Mesenchymal stem cell (in vitro differentiated cells and primary cell): ENCODE measurements at regions not wholly inside any gene's neighbourhood (a gene's known extent, or its start where the extent isn't known, plus 50 kb on each side); places are given as distances from the start of the nearest gene placed in this dataset.
A peak's percentile ranks its signal among the peaks of the same experiment; 100 is the strongest.

Source experiments
- DNase-seq: peaks from one replicate; pipeline ENCODE4 v3.0.0-alpha.2; 2013
- H2AFZ ChIP-seq: one replicate; pipeline ENCODE4 v1.6.1; 2013; ENCODE audit warnings: low read depth, mild to moderate bottlenecking, control low read depth, inconsistent platforms, low read length, moderate library complexity
- H2AK5ac ChIP-seq: 2 replicates; pipeline ENCODE4 v1.6.1; 2013; ENCODE audit warnings: low read length, moderate library complexity, mild to moderate bottlenecking, inconsistent platforms; ENCODE audit not compliant: severe bottlenecking
- H2BK120ac ChIP-seq: one replicate; pipeline ENCODE4 v1.6.1; 2013; ENCODE audit warnings: low read depth, mild to moderate bottlenecking, inconsistent platforms, low read length, moderate library complexity
- H2BK12ac ChIP-seq, 2 experiments: one replicate each; pipeline ENCODE4 v1.6.1; 2013; ENCODE audit warnings: inconsistent platforms in 2 of 2, low read length in 2 of 2, mild to moderate bottlenecking in 2 of 2, moderate library complexity in 2 of 2, control low read depth in 1 of 2
- H2BK15ac ChIP-seq: one replicate; pipeline ENCODE4 v1.6.1; 2013; ENCODE audit warnings: mild to moderate bottlenecking, low read depth, inconsistent platforms; ENCODE audit not compliant: poor library complexity, severe bottlenecking
- H2BK5ac ChIP-seq: 2 replicates; pipeline ENCODE4 v1.6.1; 2013; ENCODE audit warnings: low read depth, mild to moderate bottlenecking, low read length, control low read depth, inconsistent platforms; ENCODE audit not compliant: poor library complexity, severe bottlenecking
- H3K14ac ChIP-seq, 2 experiments: one replicate each; pipeline ENCODE4 v1.6.1; 2013; ENCODE audit warnings: inconsistent platforms in 2 of 2, low read length in 2 of 2, control low read depth in 1 of 2, mild to moderate bottlenecking in 1 of 2, moderate library complexity in 1 of 2
- H3K18ac ChIP-seq, 2 experiments: one replicate each; pipeline ENCODE4 v1.6.1; 2013; ENCODE audit warnings: inconsistent platforms in 2 of 2, low read length in 2 of 2, control low read depth in 1 of 2, low read depth in 1 of 2, mild to moderate bottlenecking in 1 of 2
- H3K23ac ChIP-seq, 2 experiments: one replicate each; pipeline ENCODE4 v1.6.1; 2013; ENCODE audit warnings: inconsistent platforms in 2 of 2, low read length in 2 of 2, mild to moderate bottlenecking in 2 of 2, moderate library complexity in 2 of 2, control low read depth in 1 of 2
- H3K27ac ChIP-seq: 2 replicates; pipeline ENCODE4 v1.5.1; 2013; ENCODE audit warnings: mild to moderate bottlenecking, moderate library complexity, low read length, control low read depth, inconsistent platforms; ENCODE audit not compliant: poor library complexity, severe bottlenecking
- H3K27me3 ChIP-seq, 2 experiments: 2 replicates each; pipeline versions ENCODE4 v1.6.1 to v1.7.0; 2013; ENCODE audit warnings: low read length in 2 of 2, mild to moderate bottlenecking in 2 of 2, moderate library complexity in 2 of 2, control low read depth in 1 of 2, inconsistent platforms in 1 of 2; ENCODE audit not compliant: control insufficient read depth in 1 of 2, insufficient read depth in 1 of 2
- H3K36me3 ChIP-seq, 2 experiments: 2 replicates each; pipeline versions ENCODE4 v1.6.1 to v1.7.0; 2013; ENCODE audit warnings: low read length in 2 of 2, control low read depth in 1 of 2, inconsistent platforms in 1 of 2, low read depth in 1 of 2, mild to moderate bottlenecking in 1 of 2; ENCODE audit not compliant: insufficient read depth in 2 of 2, control insufficient read depth in 1 of 2
- H3K4ac ChIP-seq, 2 experiments: one replicate each; pipeline ENCODE4 v1.6.1; 2013; ENCODE audit warnings: inconsistent platforms in 2 of 2, low read length in 2 of 2, mild to moderate bottlenecking in 2 of 2, moderate library complexity in 2 of 2, control low read depth in 1 of 2, low read depth in 1 of 2
- H3K4me1 ChIP-seq: 2 replicates; pipeline ENCODE4 v1.6.1; 2013; ENCODE audit warnings: low read depth, low read length, control low read depth; ENCODE audit not compliant: control insufficient read depth, insufficient read depth
- H3K4me2 ChIP-seq: 2 replicates; pipeline ENCODE4 v1.6.1; 2013; ENCODE audit warnings: low read length, mild to moderate bottlenecking, inconsistent platforms; ENCODE audit not compliant: poor library complexity, severe bottlenecking
- H3K4me3 ChIP-seq, 2 experiments: 2 replicates each; pipeline versions ENCODE4 v1.5.1 to v1.7.0; 2013; ENCODE audit warnings: low read length in 2 of 2, mild to moderate bottlenecking in 2 of 2, control low read depth in 1 of 2, low read depth in 1 of 2; ENCODE audit not compliant: insufficient read depth in 1 of 2
- H3K79me1 ChIP-seq: replicated peaks from 2 replicates; pipeline ENCODE4 v1.6.1; 2013; ENCODE audit warnings: mild to moderate bottlenecking, control low read depth, low read length, inconsistent platforms; ENCODE audit not compliant: poor library complexity, severe bottlenecking
- H3K9ac ChIP-seq: 2 replicates; pipeline ENCODE4 v1.7.0; 2013; ENCODE audit warnings: mild to moderate bottlenecking, low read length, moderate library complexity
- H3K9me3 ChIP-seq: 2 replicates; pipeline ENCODE4 v1.7.0; 2013; ENCODE audit warnings: mild to moderate bottlenecking, low read length; ENCODE audit not compliant: control insufficient read depth
- H4K8ac ChIP-seq: one replicate; pipeline ENCODE4 v1.6.1; 2013; ENCODE audit warnings: inconsistent platforms, mild to moderate bottlenecking, low read length, moderate library complexity
- H4K91ac ChIP-seq: one replicate; pipeline ENCODE4 v1.6.1; 2013; ENCODE audit warnings: mild to moderate bottlenecking, low read length, inconsistent platforms
- WGBS: methylation state at CpG from one replicate; pipeline ENCODE4 v1.1.7; 2013; ENCODE audit warnings: mixed read lengths; 5-methylcytosine and 5-hydroxymethylcytosine counted together

DNA sequence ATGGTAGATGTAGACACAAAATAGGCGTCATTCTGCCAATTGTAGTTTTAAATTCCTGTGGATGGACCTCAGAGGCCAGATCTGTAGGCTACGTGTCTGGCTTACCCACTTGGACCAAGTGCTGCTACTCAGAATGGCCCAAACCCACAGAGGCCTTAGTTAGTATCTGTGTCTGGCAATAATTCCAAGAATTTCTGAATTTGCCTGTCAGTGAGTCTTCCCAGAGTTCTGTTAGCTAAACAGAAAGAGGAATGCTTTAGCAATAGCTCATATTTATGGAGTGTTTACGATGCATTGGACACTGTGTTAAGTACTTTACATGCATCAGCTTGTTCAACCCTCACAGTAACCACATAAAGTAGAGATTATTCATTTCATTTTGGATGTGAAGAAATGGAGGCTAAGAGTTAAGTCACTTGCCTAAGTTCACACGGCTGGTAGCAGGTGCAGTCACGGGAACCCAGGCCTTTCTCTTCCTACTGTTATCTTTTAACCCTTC lies 231.8 kb downstream of the PTEN start:
- DNase-seq: peak; percentile 93
- no peak overlapping the region for H3K14ac ChIP-seq
- WGBS: 39% methylated on average over 4 of the region's 5 CpGs

DNA sequence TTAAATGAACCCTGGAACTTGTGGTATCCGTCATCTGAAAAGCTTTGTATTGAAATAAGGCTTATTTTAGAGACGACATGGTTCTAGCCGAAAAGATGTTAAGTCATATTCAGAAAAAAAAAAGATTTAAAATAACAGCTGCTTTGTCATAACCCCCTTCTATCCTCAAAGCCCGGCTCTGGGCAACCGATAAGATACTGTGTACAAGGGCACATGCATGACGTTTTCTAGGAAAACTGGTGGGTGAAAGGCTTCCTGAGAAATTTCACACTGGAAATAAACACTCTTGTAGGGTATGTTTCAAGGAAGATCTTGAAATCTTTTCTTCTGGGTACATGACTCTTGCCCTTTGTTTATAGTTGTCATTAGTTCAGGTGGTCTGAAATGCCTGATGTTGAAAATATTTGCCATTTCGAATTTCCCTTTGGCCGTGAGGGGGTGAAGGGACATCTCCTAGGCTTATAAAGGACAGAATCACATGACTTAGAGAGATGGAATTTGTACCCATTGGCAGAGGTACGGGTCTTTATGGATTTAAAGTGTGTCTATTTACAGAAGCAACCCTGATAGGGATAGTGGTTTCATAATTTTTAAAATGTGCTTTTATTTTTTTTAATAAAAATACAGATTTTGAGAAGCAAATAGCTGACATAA lies 232.5 kb downstream of the PTEN start:
- Histone ChIP-seq H2AK5ac (no peak overlapping the region), H2BK12ac (no peak overlapping the region), H3K14ac (no peak overlapping the region), H2BK15ac (no peak overlapping the region), H4K8ac (no peak overlapping the region), H3K4ac (no peak overlapping the region), H3K18ac (no peak overlapping the region), H3K36me3 (no peaks in the 10 kb centered on the region), H3K27ac (no peak overlapping the region), H3K4me3 (no peak overlapping the region), H3K79me1 (no peaks in the 10 kb centered on the region), H3K27me3 (no peaks in the 10 kb centered on the region), H3K4me1 (no peaks in the 10 kb centered on the region), H2BK5ac (no peak overlapping the region), H3K9ac (no peak overlapping the region), H3K9me3 (no peaks in the 10 kb centered on the region), H2BK120ac (no peak overlapping the region), H3K4me2 (no peak overlapping the region), H3K23ac (no peak overlapping the region), H2AFZ (no peak overlapping the region), H4K91ac (no peak overlapping the region)
- no peak for DNase-seq
- 82% methylated on average over 8 of the region's 9 CpGs for WGBS

More for the DNA sequence above, 231.8 kb downstream of the PTEN start:
- Histone ChIP-seq H2AK5ac (no peak overlapping the region), H3K23ac (no peak overlapping the region), H3K18ac (no peak overlapping the region), H2BK15ac (no peak overlapping the region), H3K36me3 (no peaks in the 10 kb centered on the region), H2BK5ac (no peak overlapping the region), H2BK120ac (no peak overlapping the region), H4K91ac (no peak overlapping the region), H3K79me1 (no peaks in the 10 kb centered on the region), H3K4ac (no peak overlapping the region), H3K27me3 (no peaks in the 10 kb centered on the region), H3K4me2 (no peak overlapping the region), H3K9ac (no peak overlapping the region), H3K9me3 (no peaks in the 10 kb centered on the region), H2BK12ac (no peak overlapping the region), H2AFZ (no peak overlapping the region), H3K4me3 (no peak overlapping the region), H4K8ac (no peak overlapping the region), H3K4me1 (no peaks in the 10 kb centered on the region), H3K27ac (no peak overlapping the region)

DNA sequence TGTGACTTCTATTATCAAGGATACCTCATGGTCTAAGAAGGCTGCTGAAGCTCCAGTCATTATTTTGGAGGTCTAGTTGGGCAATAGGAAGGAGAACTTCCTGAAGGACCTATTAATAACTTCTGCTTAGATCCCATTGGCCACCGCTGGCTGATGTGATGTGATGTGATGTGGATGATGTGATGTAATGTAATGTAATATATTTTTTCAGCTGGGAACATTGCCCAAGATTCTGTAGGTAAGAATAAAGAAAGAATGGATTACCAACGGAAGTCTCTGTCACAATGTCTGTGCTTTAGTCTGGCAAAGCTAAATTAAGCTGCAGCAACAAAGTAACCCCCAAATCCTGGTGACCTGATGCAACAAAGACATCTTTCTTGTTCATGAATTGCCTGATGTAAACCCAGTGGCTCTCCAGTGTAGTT lies 233.7 kb downstream of the PTEN start:
- Histone ChIP-seq H2BK15ac (no peak overlapping the region), H3K9ac (no peak overlapping the region), H2BK12ac (no peak overlapping the region), H3K18ac (peak overlapping the region in 1 of 2 experiments; percentile 40), H4K8ac (no peak overlapping the region), H2AFZ (no peak overlapping the region), H2AK5ac (no peak overlapping the region), H3K4me2 (no peak overlapping the region), H3K27me3 (no peaks in the 10 kb centered on the region), H2BK5ac (no peak overlapping the region), H3K4ac (no peak overlapping the region), H2BK120ac (no peak overlapping the region), H3K27ac (no peak overlapping the region), H3K9me3 (no peaks in the 10 kb centered on the region), H3K14ac (peak overlapping the region in 1 of 2 experiments; percentile 41), H4K91ac (no peak overlapping the region), H3K23ac (no peak overlapping the region), H3K79me1 (no peaks in the 10 kb centered on the region), H3K36me3 (no peaks in the 10 kb centered on the region), H3K4me3 (no peak overlapping the region), H3K4me1 (no peaks in the 10 kb centered on the region)
- 98% methylated on average over 2 of the region's 2 CpGs for WGBS
- DNase-seq: no peak

DNA sequence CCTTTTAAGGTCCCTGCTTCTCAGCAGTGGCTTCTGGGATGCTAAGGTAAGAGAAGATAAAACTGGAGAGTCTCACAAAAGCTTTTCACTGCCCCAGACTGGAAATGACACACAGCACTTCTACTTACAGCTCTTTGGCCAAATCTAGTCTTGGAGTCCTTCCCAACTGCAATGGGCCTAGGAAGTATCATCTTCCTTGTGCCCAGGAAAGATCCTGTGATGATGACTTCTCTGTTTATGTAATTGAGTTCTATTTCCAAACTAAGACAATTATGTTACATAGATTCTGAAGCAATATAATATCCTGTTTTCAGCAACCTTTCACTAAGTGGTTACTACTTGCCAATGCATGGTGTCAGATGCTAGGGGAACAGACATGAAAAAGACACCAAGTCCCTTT lies 234.1 kb downstream of the PTEN start:
- no peak for DNase-seq
- H3K9ac ChIP-seq: no peak overlapping the region
- H3K23ac ChIP-seq: no peak overlapping the region
- peak overlapping the region in 1 of 2 experiments; percentile 41 for H3K14ac ChIP-seq
- no peak overlapping the region for H2BK5ac ChIP-seq
- H2BK15ac ChIP-seq: no peak overlapping the region
- no peak overlapping the region for H4K91ac ChIP-seq
- H3K4me2 ChIP-seq: no peak overlapping the region
- H4K8ac ChIP-seq: no peak overlapping the region
- no peak overlapping the region for H3K4me3 ChIP-seq
- H3K9me3 ChIP-seq: no peaks in the 10 kb centered on the region
- no peak overlapping the region for H2AFZ ChIP-seq
- no peak overlapping the region for H2BK120ac ChIP-seq
- H3K79me1 ChIP-seq: no peaks in the 10 kb centered on the region
- H3K36me3 ChIP-seq: no peaks in the 10 kb centered on the region
- no peak overlapping the region for H3K27ac ChIP-seq
- H3K18ac ChIP-seq: peak overlapping the region in 1 of 2 experiments; percentile 40
- H2BK12ac ChIP-seq: no peak overlapping the region
- H2AK5ac ChIP-seq: no peak overlapping the region
- H3K4me1 ChIP-seq: no peaks in the 10 kb centered on the region
- no peaks in the 10 kb centered on the region for H3K27me3 ChIP-seq
- no peak overlapping the region for H3K4ac ChIP-seq
